CD14-positive monocyte (primary cell): ENCODE measurements at regions not wholly inside any gene's neighbourhood (a gene's known extent, or its start where the extent isn't known, plus 50 kb on each side); places are given as distances from the start of the nearest gene placed in this dataset.

Source experiments
- DNase-seq, 3 donors: peaks; one replicate each; pipeline ENCODE4 v3.0.0-alpha.2; 2011 to 2022
- H2AFZ ChIP-seq: 2 replicates; pipeline ENCODE4 v1.6.0; 2012; ENCODE audit warnings: mild to moderate bottlenecking, low read depth, low read length, inconsistent platforms; ENCODE audit not compliant: insufficient read depth, poor library complexity, severe bottlenecking
- H3K27ac ChIP-seq, 2 donors: 1 replicate in 1 of 2; 2 replicates in 1 of 2; pipeline ENCODE4 v1.5.1; 2012 to 2013; ENCODE audit warnings: low read length in 2 of 2, control low read depth in 1 of 2, inconsistent platforms in 1 of 2, low read depth in 1 of 2, mild to moderate bottlenecking in 1 of 2
- H3K27me3 ChIP-seq, 2 donors: one replicate each; pipeline versions ENCODE4 v1.6.0 to v1.6.1; 2011 to 2013; ENCODE audit warnings: low read length in 2 of 2; ENCODE audit not compliant: control insufficient read depth in 2 of 2, insufficient read depth in 2 of 2
- H3K36me3 ChIP-seq, 2 donors: replicated peaks in 1 of 2; 1 replicate in 1 of 2; 2 replicates in 1 of 2; pipeline versions ENCODE4 v1.5.1 to v1.6.1; 2012 to 2013; ENCODE audit warnings: low read length in 2 of 2, control low read depth in 1 of 2, inconsistent platforms in 1 of 2, mild to moderate bottlenecking in 1 of 2; ENCODE audit not compliant: insufficient read depth in 2 of 2, control insufficient read depth in 1 of 2
- H3K4me1 ChIP-seq, 2 donors: 1 replicate in 1 of 2; 2 replicates in 1 of 2; pipeline versions ENCODE4 v1.5.1 to v1.6.1; 2012 to 2013; ENCODE audit warnings: low read length in 2 of 2, control low read depth in 1 of 2, inconsistent platforms in 1 of 2, mild to moderate bottlenecking in 1 of 2, moderate library complexity in 1 of 2; ENCODE audit not compliant: insufficient read depth in 2 of 2, control insufficient read depth in 1 of 2
- H3K4me2 ChIP-seq: replicated peaks from 2 replicates; pipeline ENCODE3; 2012; ENCODE audit warnings: low read length, moderate library complexity, mild to moderate bottlenecking; ENCODE audit not compliant: poor library complexity, severe bottlenecking; ENCODE audit errors: extremely low read depth
- H3K4me3 ChIP-seq, 3 experiments: fragments of 200-600 bp in 1 of 3; sonication (generic) in 1 of 3; replicated peaks in 1 of 3; 1 replicate in 2 of 3; 2 replicates in 1 of 3; pipeline ENCODE4 v1.5.1; 2011 to 2013; ENCODE audit warnings: low read length in 3 of 3, mild to moderate bottlenecking in 3 of 3, control low read depth in 2 of 3, low read depth in 2 of 3, inconsistent platforms in 1 of 3, moderate library complexity in 1 of 3
- H3K79me2 ChIP-seq: 2 replicates; pipeline ENCODE4 v1.6.0; 2012; ENCODE audit warnings: mild to moderate bottlenecking, control low read depth, inconsistent platforms, low read length, moderate library complexity; ENCODE audit not compliant: insufficient read depth
- H3K9ac ChIP-seq: 2 replicates; pipeline ENCODE4 v1.6.0; 2017; ENCODE audit warnings: low read length, mild to moderate bottlenecking; ENCODE audit not compliant: insufficient read depth, poor library complexity, severe bottlenecking
- H3K9me3 ChIP-seq, 2 donors: replicated peaks in 1 of 2; 1 replicate in 1 of 2; 2 replicates in 1 of 2; pipeline versions ENCODE4 v1.5.1 to v1.6.1; 2012 to 2013; ENCODE audit warnings: low read length in 2 of 2, control low read depth in 1 of 2; ENCODE audit not compliant: control insufficient read depth in 1 of 2, insufficient read depth in 1 of 2
- H4K20me1 ChIP-seq: 2 replicates; pipeline ENCODE4 v1.6.0; 2012; ENCODE audit warnings: mild to moderate bottlenecking, low read length, control low read depth, moderate library complexity; ENCODE audit not compliant: insufficient read depth
- H3K27ac Mint-ChIP-seq, 7 donors: one replicate each; pipeline ENCODE4 v1.8.0; 2020; ENCODE audit warnings: mild to moderate bottlenecking in 7 of 7, mixed read lengths in 7 of 7, moderate library complexity in 6 of 7, inconsistent platforms in 2 of 7
- H3K27me3 Mint-ChIP-seq, 3 donors: one replicate each; pipeline ENCODE4 v1.8.0; 2021 to 2022; ENCODE audit warnings: low read depth in 3 of 3, mild to moderate bottlenecking in 3 of 3, mixed read lengths in 3 of 3, moderate library complexity in 3 of 3, inconsistent platforms in 1 of 3
- H3K36me3 Mint-ChIP-seq, 2 donors: one replicate each; pipeline ENCODE4 v1.8.0; 2020; ENCODE audit warnings: mixed read lengths in 2 of 2, inconsistent platforms in 1 of 2, mild to moderate bottlenecking in 1 of 2
- H3K4me1 Mint-ChIP-seq: one replicate; pipeline ENCODE4 v1.8.0; 2020; ENCODE audit warnings: mild to moderate bottlenecking, mixed read lengths
- H3K4me3 Mint-ChIP-seq, 2 donors: one replicate each; pipeline ENCODE4 v1.8.0; 2020; ENCODE audit warnings: mild to moderate bottlenecking in 2 of 2, mixed read lengths in 2 of 2, moderate library complexity in 1 of 2
- H3K9me3 Mint-ChIP-seq, 7 donors: one replicate each; pipeline ENCODE4 v1.8.0; 2020 to 2022; ENCODE audit warnings: mixed read lengths in 7 of 7, mild to moderate bottlenecking in 6 of 7, moderate library complexity in 6 of 7, inconsistent platforms in 2 of 7
- WGBS: methylation state at CpG from one replicate; pipeline ENCODE4 v1.1.5; 2013; ENCODE audit warnings: missing lambda C conversion rate; ENCODE audit not compliant: insufficient coverage; 5-methylcytosine and 5-hydroxymethylcytosine counted together
- intact Hi-C, 2 donors: fragments of 100-400 bp; cut with micrococcal nuclease; formaldehyde crosslinking; loops; one replicate each; pipeline versions ENCODE4 v1.15.0 to v1.15.1; 2023
- TF ChIP-seq, protein P1 (sequence below): fragments of 200-600 bp; IDR thresholded peaks from one replicate; pipeline ENCODE4 v1.8.0; 2022; ENCODE audit warnings: antibody characterized with exemption, mild to moderate bottlenecking

DNA sequence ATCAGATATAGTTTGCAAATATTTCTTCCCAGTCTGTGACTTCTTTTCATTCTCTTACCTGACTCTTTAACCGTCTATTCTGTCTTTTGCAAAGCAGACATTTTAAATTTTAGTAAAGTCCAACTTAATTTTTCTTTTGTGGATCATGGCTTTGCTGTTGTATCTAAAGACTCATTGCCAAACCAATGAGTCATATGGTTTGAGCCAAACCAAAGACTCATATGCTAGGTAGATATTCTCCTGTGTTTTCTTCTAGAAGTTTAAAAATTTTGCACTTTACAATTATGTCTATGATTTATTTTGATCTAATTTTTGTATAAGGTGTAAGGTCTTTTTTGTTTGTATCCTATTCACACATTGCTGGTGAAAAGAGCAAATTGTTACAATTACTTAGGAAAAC, 446.8 kb downstream of the ANKRD50 start:
- Mint-ChIP-seq H3K9me3 (peaks cover 0 to 8% (median 3%) of the 10 kb centered on the region in 7 donors), H3K27ac (no peak overlapping the region), H3K36me3 (no peaks in the 10 kb centered on the region), H3K4me1 (no peaks in the 10 kb centered on the region), H3K4me3 (no peak overlapping the region), H3K27me3 (peaks cover 0 to 3% (median 0%) of the 10 kb centered on the region in 3 donors)
- Histone ChIP-seq H3K4me3 (no peak overlapping the region), H3K27ac (no peak overlapping the region), H3K9ac (no peak overlapping the region), H3K79me2 (no peaks in the 10 kb centered on the region), H3K36me3 (no peaks in the 10 kb centered on the region), H2AFZ (no peak overlapping the region), H3K27me3 (no peaks in the 10 kb centered on the region), H4K20me1 (no peaks in the 10 kb centered on the region), H3K9me3 (no peaks in the 10 kb centered on the region), H3K4me2 (no peak overlapping the region), H3K4me1 (no peaks in the 10 kb centered on the region)
- intact Hi-C loops = no loop called here
- WGBS = no CpG with 5 or more reads among the region's 1 CpG
- TF ChIP-seq, protein P1, sequence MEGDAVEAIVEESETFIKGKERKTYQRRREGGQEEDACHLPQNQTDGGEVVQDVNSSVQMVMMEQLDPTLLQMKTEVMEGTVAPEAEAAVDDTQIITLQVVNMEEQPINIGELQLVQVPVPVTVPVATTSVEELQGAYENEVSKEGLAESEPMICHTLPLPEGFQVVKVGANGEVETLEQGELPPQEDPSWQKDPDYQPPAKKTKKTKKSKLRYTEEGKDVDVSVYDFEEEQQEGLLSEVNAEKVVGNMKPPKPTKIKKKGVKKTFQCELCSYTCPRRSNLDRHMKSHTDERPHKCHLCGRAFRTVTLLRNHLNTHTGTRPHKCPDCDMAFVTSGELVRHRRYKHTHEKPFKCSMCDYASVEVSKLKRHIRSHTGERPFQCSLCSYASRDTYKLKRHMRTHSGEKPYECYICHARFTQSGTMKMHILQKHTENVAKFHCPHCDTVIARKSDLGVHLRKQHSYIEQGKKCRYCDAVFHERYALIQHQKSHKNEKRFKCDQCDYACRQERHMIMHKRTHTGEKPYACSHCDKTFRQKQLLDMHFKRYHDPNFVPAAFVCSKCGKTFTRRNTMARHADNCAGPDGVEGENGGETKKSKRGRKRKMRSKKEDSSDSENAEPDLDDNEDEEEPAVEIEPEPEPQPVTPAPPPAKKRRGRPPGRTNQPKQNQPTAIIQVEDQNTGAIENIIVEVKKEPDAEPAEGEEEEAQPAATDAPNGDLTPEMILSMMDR = no peak
- no peak for DNase-seq

DNA sequence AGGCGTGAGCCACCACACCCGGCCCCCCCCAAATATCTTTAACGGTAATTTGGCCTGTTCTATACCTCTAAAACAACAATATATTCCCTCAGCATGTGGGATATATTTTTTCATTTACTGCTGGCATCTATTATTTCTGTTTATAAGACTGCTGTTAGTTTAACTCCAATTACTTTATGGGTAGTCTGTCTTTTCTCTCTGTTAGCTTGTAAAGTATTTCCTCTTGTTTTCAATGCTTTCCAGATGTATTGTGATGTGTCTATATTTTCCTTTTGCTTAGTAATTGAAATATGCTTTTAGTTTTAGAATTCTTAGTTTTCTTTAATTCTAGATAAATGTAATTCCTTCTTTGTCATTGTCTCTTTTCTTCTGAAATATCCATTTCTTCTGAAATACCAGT, 445.8 kb downstream of the ANKRD50 start:
- no peak overlapping the region for H2AFZ ChIP-seq
- Mint-ChIP-seq H3K4me3 (no peak overlapping the region), H3K27me3 (peaks cover 0 to 3% (median 0%) of the 10 kb centered on the region in 3 donors), H3K4me1 (no peaks in the 10 kb centered on the region), H3K27ac (no peak overlapping the region), H3K36me3 (no peaks in the 10 kb centered on the region), H3K9me3 (peaks cover 0 to 11% (median 3%) of the 10 kb centered on the region in 7 donors)
- no peak for DNase-seq
- no peak overlapping the region for H3K4me2 ChIP-seq
- no peaks in the 10 kb centered on the region for H4K20me1 ChIP-seq
- no peaks in the 10 kb centered on the region for H3K4me1 ChIP-seq
- TF ChIP-seq, protein P1 = no peak
- no peaks in the 10 kb centered on the region for H3K9me3 ChIP-seq
- intact Hi-C loops = no loop called here
- H3K27ac ChIP-seq = no peak overlapping the region
- H3K27me3 ChIP-seq = no peaks in the 10 kb centered on the region
- H3K4me3 ChIP-seq = no peak overlapping the region
- no peaks in the 10 kb centered on the region for H3K79me2 ChIP-seq
- 90% methylated on average over 2 of the region's 3 CpGs for WGBS
- no peaks in the 10 kb centered on the region for H3K36me3 ChIP-seq
- H3K9ac ChIP-seq = no peak overlapping the region
